Tibial artery (tissue), 4 donors: ENCODE measurements at regions not wholly inside any gene's neighbourhood (a gene's known extent, or its start where the extent isn't known, plus 50 kb on each side); places are given as distances from the start of the nearest gene placed in this dataset.

Experiments used
- DNase-seq, 2 donors: peaks; one replicate each; pipeline ENCODE4 v3.0.0-alpha.2; 2019
- H3K27ac ChIP-seq, 2 donors: fragments of 200-600 bp; sonication (generic) in 1 of 2; 1 replicate in 1 of 2; 2 replicates in 1 of 2; pipeline ENCODE4 v1.5.1; 2018 to 2019; ENCODE audit warnings: mild to moderate bottlenecking in 1 of 2
- H3K27me3 ChIP-seq, 2 donors: fragments of 200-600 bp; sonication (generic) in 1 of 2; one replicate each; pipeline versions ENCODE4 v1.5.1 to v1.6.0; 2016 to 2019
- H3K36me3 ChIP-seq, 3 donors: fragments of 200-600 bp; sonication (generic) in 2 of 3; one replicate each; pipeline ENCODE4 v1.5.1; 2016 to 2019; ENCODE audit warnings: mild to moderate bottlenecking in 2 of 3
- H3K4me1 ChIP-seq, 4 donors: fragments of 200-600 bp; sonication (generic) in 2 of 4; 1 replicate in 3 of 4; 2 replicates in 1 of 4; pipeline ENCODE4 v1.5.1; 2016 to 2019
- H3K4me3 ChIP-seq, 2 donors: fragments of 200-600 bp; sonication (generic) in 1 of 2; 1 replicate in 1 of 2; 2 replicates in 1 of 2; pipeline ENCODE4 v1.5.1; 2018 to 2019; ENCODE audit warnings: mild to moderate bottlenecking in 2 of 2
- H3K9me3 ChIP-seq, 3 donors: fragments of 200-600 bp; sonication (generic) in 1 of 3; one replicate each; pipeline ENCODE4 v1.5.1; 2016 to 2019
- intact Hi-C: fragments of 100-400 bp; cut with DNase I; formaldehyde crosslinking; loops from one replicate; pipeline ENCODE4 v1.15.0; 2023; ENCODE audit warnings: low total_unique reads
- TF ChIP-seq, protein P1 (sequence below), 2 experiments: fragments of 200-600 bp in 1 of 2; fragments of 450-650 bp in 1 of 2; IDR thresholded peaks; one replicate each; pipeline ENCODE4 v1.5.1; 2017 to 2019; ENCODE audit warnings: antibody characterized with exemption in 2 of 2, mild to moderate bottlenecking in 1 of 2, moderate library complexity in 1 of 2

DNA sequence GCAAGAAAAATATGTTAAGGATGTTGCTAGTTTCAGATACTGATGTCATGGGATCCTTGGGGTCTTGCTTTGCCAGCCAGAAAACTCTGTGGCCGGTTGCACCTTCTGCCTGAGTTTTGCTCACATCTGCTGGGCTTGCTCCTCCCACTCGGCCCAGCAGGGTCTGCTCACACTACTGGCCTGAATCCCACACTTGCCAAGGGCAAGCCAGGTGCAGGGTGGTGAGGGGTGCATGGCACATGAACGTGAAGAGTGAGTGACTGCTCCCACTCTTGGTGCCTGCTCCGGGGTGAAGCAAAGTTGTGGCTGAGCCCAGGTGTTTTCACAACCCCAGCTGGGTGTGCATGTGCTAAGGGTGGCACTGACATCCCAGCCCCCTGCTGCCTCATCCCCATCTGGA lies 83.1 kb upstream of the STARD4 start:
- Histone ChIP-seq H3K27me3 (no peaks in the 10 kb centered on the region), H3K27ac (no peak overlapping the region), H3K4me3 (no peak overlapping the region), H3K36me3 (no peaks in the 10 kb centered on the region), H3K4me1 (no peaks in the 10 kb centered on the region), H3K9me3 (peaks cover 0 to 5% (median 0%) of the 10 kb centered on the region in 3 donors)
- DNase-seq: no peak
- TF ChIP-seq, protein P1, sequence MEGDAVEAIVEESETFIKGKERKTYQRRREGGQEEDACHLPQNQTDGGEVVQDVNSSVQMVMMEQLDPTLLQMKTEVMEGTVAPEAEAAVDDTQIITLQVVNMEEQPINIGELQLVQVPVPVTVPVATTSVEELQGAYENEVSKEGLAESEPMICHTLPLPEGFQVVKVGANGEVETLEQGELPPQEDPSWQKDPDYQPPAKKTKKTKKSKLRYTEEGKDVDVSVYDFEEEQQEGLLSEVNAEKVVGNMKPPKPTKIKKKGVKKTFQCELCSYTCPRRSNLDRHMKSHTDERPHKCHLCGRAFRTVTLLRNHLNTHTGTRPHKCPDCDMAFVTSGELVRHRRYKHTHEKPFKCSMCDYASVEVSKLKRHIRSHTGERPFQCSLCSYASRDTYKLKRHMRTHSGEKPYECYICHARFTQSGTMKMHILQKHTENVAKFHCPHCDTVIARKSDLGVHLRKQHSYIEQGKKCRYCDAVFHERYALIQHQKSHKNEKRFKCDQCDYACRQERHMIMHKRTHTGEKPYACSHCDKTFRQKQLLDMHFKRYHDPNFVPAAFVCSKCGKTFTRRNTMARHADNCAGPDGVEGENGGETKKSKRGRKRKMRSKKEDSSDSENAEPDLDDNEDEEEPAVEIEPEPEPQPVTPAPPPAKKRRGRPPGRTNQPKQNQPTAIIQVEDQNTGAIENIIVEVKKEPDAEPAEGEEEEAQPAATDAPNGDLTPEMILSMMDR (IDR thresholded peaks at IDR 0.05): no peak
- intact Hi-C loops: no loop called here

- TF ChIP-seq, protein P1 (IDR thresholded peaks at IDR 0.05): no peak
- Histone ChIP-seq H3K36me3 (no peaks in the 10 kb centered on the region), H3K27ac (no peak overlapping the region), H3K27me3 (no peaks in the 10 kb centered on the region), H3K4me3 (no peak overlapping the region), H3K4me1 (no peaks in the 10 kb centered on the region), H3K9me3 (no peaks in the 10 kb centered on the region)
- DNase-seq: no peak
- intact Hi-C loops: no loop called here
These were observed 77.0 kb upstream of the STARD4 start for GRCh38 chr5:111589316-111589715.

GRCh38 chr5:111587728-111588127 lies 75.4 kb upstream of the STARD4 start:
- Histone ChIP-seq H3K9me3 (no peaks in the 10 kb centered on the region), H3K4me1 (peaks cover 0 to 4% (median 0%) of the 10 kb centered on the region in 4 donors), H3K27me3 (no peaks in the 10 kb centered on the region), H3K27ac (no peak overlapping the region), H3K4me3 (no peak overlapping the region), H3K36me3 (no peaks in the 10 kb centered on the region)
- intact Hi-C loops: no loop called here
- no peak for DNase-seq
- TF ChIP-seq, protein P1 (IDR thresholded peaks at IDR 0.05): no peak

- Histone ChIP-seq H3K36me3 (no peaks in the 10 kb centered on the region), H3K27me3 (no peaks in the 10 kb centered on the region), H3K9me3 (no peaks in the 10 kb centered on the region), H3K27ac (no peak overlapping the region), H3K4me3 (no peak overlapping the region), H3K4me1 (peaks cover 0 to 5% (median 0%) of the 10 kb centered on the region in 4 donors)
- DNase-seq: peak in 1 of 2 donors; percentile 22
- TF ChIP-seq, protein P1 (IDR thresholded peaks at IDR 0.05): no peak
- intact Hi-C loops: no loop called here
These were observed 73.6 kb upstream of the STARD4 start for GRCh38 chr5:111585946-111586345.

DNA sequence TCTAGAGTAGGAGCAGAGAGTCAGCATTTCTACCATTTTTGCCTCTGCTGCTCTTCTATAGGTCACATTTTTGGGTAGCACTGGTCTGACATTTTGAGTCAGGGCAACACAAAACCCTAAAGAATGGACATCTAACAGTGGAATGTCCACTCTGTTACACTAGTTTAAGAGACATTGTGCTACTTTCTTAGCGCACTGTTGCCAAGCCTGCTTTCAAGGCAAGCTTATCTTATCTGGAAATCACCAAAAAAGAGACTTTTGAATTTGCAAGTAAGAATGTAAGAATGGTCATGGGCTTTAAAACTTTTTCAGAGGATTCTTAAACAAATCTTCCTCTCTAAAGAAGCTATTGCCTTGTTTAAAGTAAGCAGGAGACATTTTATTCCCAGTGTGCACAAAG lies 73.0 kb upstream of the STARD4 start:
- Histone ChIP-seq H3K27me3 (no peaks in the 10 kb centered on the region), H3K4me3 (no peak overlapping the region), H3K36me3 (no peaks in the 10 kb centered on the region), H3K4me1 (peaks cover 0 to 5% (median 0%) of the 10 kb centered on the region in 4 donors), H3K27ac (no peak overlapping the region), H3K9me3 (no peaks in the 10 kb centered on the region)
- TF ChIP-seq, protein P1 (IDR thresholded peaks at IDR 0.05): no peak
- no peak for DNase-seq
- intact Hi-C loops: no loop called here

GRCh38 chr5:111584651-111585050 lies 72.3 kb upstream of the STARD4 start:
- Histone ChIP-seq H3K27ac (no peak overlapping the region), H3K36me3 (no peaks in the 10 kb centered on the region), H3K9me3 (no peaks in the 10 kb centered on the region), H3K4me1 (peaks cover 0 to 5% (median 0%) of the 10 kb centered on the region in 4 donors), H3K4me3 (no peak overlapping the region), H3K27me3 (no peaks in the 10 kb centered on the region)
- DNase-seq: no peak
- TF ChIP-seq, protein P1 (IDR thresholded peaks at IDR 0.05): no peak
- intact Hi-C loops: no loop called here
